AG09309 (cell line): ENCODE measurements at regions not wholly inside any gene's neighbourhood (a gene's known extent, or its start where the extent isn't known, plus 50 kb on each side); places are given as distances from the start of the nearest gene placed in this dataset.

ENCODE experiments used
- DNase-seq: peaks from one replicate; pipeline ENCODE4 v3.0.0-alpha.2; 2010; ENCODE audit warnings: low read depth
- H3K4me3 ChIP-seq: 2 replicates; pipeline ENCODE4 v1.5.1; 2011; ENCODE audit warnings: mild to moderate bottlenecking, low read depth, low read length, moderate library complexity; ENCODE audit not compliant: control insufficient read depth
- CTCF ChIP-seq: IDR thresholded peaks from 2 replicates; pipeline ENCODE4 v1.5.1; 2011; ENCODE audit warnings: mild to moderate bottlenecking, low read depth, low read length, inconsistent platforms; ENCODE audit not compliant: insufficient read depth, control insufficient read depth; ENCODE audit errors: missing control alignments

- no peak for TF ChIP-seq CTCF
- DNase-seq: no peak
- no peak overlapping the region for H3K4me3 ChIP-seq
Observed at GRCh38 chr16:9406038-9406712, 314.7 kb downstream of the HAPSTR1 start.

GRCh38 chr16:9407206-9407758 is 315.8 kb downstream of the HAPSTR1 start:
- DNase-seq: no peak
- TF ChIP-seq CTCF: no peak
- H3K4me3 ChIP-seq: no peak overlapping the region

GRCh38 chr16:9408297-9408878 is 316.9 kb downstream of the HAPSTR1 start:
- no peak for TF ChIP-seq CTCF
- no peak for DNase-seq
- H3K4me3 ChIP-seq: no peak overlapping the region

- TF ChIP-seq CTCF: no peak
- H3K4me3 ChIP-seq: no peak overlapping the region
- no peak for DNase-seq
Observed at GRCh38 chr16:9409560-9410493, 318.4 kb downstream of the HAPSTR1 start.

GRCh38 chr16:9411426-9411825 is 320.0 kb downstream of the HAPSTR1 start:
- no peak overlapping the region for H3K4me3 ChIP-seq
- TF ChIP-seq CTCF: no peak
- DNase-seq: no peak
